ENCODE measurements at regions not wholly inside any gene's neighbourhood (a gene's known extent, or its start where the extent isn't known, plus 50 kb on each side); places are given as distances from the start of the nearest gene placed in this dataset.

- POLR2A ChIA-PET, result no interaction called here
- no peak overlapping the region for H3K4me3 ChIP-seq
- no peak for ATAC-seq
- H3K4me2 ChIP-seq, result no peak overlapping the region
- H3K4me1 ChIP-seq, result no peaks in the 10 kb centered on the region
- 24% methylated on average over 4 of the region's 4 CpGs for WGBS (ENCODE audit: missing lambda C conversion rate)
- CTCF ChIA-PET, result interaction anchor here (1.1 to 1.4 kb wide), 2 partner anchors 12 to 554 kb away, joined by 3 read pairs; no protein-coding TSS in a partner anchor
- DNase-seq (ENCODE audit: low read depth in 1 of 2, low spot score in 1 of 2), result no peak
- TF ChIP-seq FOSL2 (IDR thresholded peaks at IDR 0.05) (no peak), FOSL2 (CRISPR knock-in tag; IDR thresholded peaks at IDR 0.05) (no peak), NFE2L2 (conservative IDR thresholded peaks at IDR 0.05; ENCODE audit: low read length) (no peak), JUNB (IDR thresholded peaks at IDR 0.05) (no peak), HOXA7 (CRISPR knock-in tag; IDR thresholded peaks at IDR 0.05) (no peak), RNF2 (IDR thresholded peaks at IDR 0.05; ENCODE audit: borderline replicate concordance, low read depth) (no peak), HOXB5 (CRISPR knock-in tag; IDR thresholded peaks at IDR 0.05) (no peak), SMC3 (IDR thresholded peaks at IDR 0.05) (no peak), HOXB13 (CRISPR knock-in tag; IDR thresholded peaks at IDR 0.05; ENCODE audit: low read depth) (no peak), CHD4 (IDR thresholded peaks at IDR 0.05; ENCODE audit: borderline replicate concordance) (no peak), BHLHE40 (IDR thresholded peaks at IDR 0.05; ENCODE audit: low read depth, low read length) (no peak), RAD21 (conservative IDR thresholded peaks at IDR 0.05 in 1 of 2, IDR thresholded peaks at IDR 0.05 in 1 of 2) (no peak), ZFP36 (IDR thresholded peaks at IDR 0.05; ENCODE audit: borderline replicate concordance, partially characterized antibody) (no peak), MAFK (IDR thresholded peaks at IDR 0.05; ENCODE audit: partially characterized antibody) (no peak), ZSCAN20 (CRISPR knock-in tag; IDR thresholded peaks at IDR 0.05) (no peak)
- TF ChIP-seq, protein P1, sequence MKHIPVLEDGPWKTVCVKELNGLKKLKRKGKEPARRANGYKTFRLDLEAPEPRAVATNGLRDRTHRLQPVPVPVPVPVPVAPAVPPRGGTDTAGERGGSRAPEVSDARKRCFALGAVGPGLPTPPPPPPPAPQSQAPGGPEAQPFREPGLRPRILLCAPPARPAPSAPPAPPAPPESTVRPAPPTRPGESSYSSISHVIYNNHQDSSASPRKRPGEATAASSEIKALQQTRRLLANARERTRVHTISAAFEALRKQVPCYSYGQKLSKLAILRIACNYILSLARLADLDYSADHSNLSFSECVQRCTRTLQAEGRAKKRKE (CRISPR knock-in tag; IDR thresholded peaks at IDR 0.05; ENCODE audit: low read depth), result no peak
- TF ChIP-seq, protein P2, sequence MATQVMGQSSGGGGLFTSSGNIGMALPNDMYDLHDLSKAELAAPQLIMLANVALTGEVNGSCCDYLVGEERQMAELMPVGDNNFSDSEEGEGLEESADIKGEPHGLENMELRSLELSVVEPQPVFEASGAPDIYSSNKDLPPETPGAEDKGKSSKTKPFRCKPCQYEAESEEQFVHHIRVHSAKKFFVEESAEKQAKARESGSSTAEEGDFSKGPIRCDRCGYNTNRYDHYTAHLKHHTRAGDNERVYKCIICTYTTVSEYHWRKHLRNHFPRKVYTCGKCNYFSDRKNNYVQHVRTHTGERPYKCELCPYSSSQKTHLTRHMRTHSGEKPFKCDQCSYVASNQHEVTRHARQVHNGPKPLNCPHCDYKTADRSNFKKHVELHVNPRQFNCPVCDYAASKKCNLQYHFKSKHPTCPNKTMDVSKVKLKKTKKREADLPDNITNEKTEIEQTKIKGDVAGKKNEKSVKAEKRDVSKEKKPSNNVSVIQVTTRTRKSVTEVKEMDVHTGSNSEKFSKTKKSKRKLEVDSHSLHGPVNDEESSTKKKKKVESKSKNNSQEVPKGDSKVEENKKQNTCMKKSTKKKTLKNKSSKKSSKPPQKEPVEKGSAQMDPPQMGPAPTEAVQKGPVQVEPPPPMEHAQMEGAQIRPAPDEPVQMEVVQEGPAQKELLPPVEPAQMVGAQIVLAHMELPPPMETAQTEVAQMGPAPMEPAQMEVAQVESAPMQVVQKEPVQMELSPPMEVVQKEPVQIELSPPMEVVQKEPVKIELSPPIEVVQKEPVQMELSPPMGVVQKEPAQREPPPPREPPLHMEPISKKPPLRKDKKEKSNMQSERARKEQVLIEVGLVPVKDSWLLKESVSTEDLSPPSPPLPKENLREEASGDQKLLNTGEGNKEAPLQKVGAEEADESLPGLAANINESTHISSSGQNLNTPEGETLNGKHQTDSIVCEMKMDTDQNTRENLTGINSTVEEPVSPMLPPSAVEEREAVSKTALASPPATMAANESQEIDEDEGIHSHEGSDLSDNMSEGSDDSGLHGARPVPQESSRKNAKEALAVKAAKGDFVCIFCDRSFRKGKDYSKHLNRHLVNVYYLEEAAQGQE (IDR thresholded peaks at IDR 0.05), result no peak
- TF ChIP-seq, protein P3, sequence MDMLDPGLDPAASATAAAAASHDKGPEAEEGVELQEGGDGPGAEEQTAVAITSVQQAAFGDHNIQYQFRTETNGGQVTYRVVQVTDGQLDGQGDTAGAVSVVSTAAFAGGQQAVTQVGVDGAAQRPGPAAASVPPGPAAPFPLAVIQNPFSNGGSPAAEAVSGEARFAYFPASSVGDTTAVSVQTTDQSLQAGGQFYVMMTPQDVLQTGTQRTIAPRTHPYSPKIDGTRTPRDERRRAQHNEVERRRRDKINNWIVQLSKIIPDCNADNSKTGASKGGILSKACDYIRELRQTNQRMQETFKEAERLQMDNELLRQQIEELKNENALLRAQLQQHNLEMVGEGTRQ (IDR thresholded peaks at IDR 0.05), result no peak
- FAIRE-seq, result no peak
- H3K27ac ChIP-seq, result no peak overlapping the region
- no peaks in the 10 kb centered on the region for H3K9me3 ChIP-seq
Measured at GRCh38 chr13:26128676-26129075, 76.9 kb upstream of the SHISA2 start.

- Histone ChIP-seq H3K4me3 (no peak overlapping the region), H3K9me3 (no peaks in the 10 kb centered on the region), H3K27ac (no peak overlapping the region), H3K4me2 (no peak overlapping the region), H3K4me1 (no peaks in the 10 kb centered on the region)
- ChIA-PET POLR2A (no interaction called here), CTCF (no interaction called here)
- 26% methylated on average over 6 of the region's 6 CpGs for WGBS (ENCODE audit: missing lambda C conversion rate)
- DNase-seq (ENCODE audit: low read depth in 1 of 2, low spot score in 1 of 2) (no peak), ATAC-seq (no peak), FAIRE-seq (no peak)
- peak; percentile 34 for TF ChIP-seq MAFK (IDR thresholded peaks at IDR 0.05; ENCODE audit: partially characterized antibody)
- no peak for TF ChIP-seq CHD4 (IDR thresholded peaks at IDR 0.05; ENCODE audit: borderline replicate concordance)
- no peak for TF ChIP-seq ZSCAN20 (CRISPR knock-in tag; IDR thresholded peaks at IDR 0.05)
Measured at GRCh38 chr13:26117620-26118019, 65.8 kb upstream of the SHISA2 start.

DNA sequence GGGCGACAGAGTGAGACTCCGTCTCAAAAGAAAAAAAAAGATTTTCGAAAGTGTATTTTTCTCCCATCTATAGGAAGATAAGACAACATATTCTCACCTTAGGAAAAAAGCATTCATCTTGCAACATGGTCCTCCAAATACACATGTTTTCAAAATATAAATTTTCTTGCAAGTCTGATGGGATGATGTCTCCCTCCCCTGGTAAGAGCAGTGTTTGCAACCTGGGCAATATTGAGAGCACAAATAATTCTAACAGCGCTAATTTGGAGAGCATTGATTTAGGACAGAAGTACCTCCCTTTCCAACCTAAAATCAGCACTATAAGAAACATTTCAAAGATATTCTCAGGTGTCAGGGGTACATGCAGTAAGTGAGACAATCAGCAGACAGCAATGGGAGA lies 61.0 kb upstream of the SHISA2 start:
- FAIRE-seq (no peak), ATAC-seq (no peak), DNase-seq (ENCODE audit: low read depth in 1 of 2, low spot score in 1 of 2) (peak in 1 of 2 experiments; percentile 10)
- ChIA-PET CTCF (no interaction called here), POLR2A (no interaction called here)
- 14% methylated on average over 4 of the region's 4 CpGs for WGBS (ENCODE audit: missing lambda C conversion rate)
- H3K27ac ChIP-seq, result no peak overlapping the region
- H3K4me1 ChIP-seq, result no peaks in the 10 kb centered on the region
- H3K4me3 ChIP-seq, result no peak overlapping the region
- no peak overlapping the region for H3K4me2 ChIP-seq
- no peaks in the 10 kb centered on the region for H3K9me3 ChIP-seq
- TF ChIP-seq ZSCAN20 (CRISPR knock-in tag; IDR thresholded peaks at IDR 0.05), result no peak
- TF ChIP-seq RAD21 (conservative IDR thresholded peaks at IDR 0.05 in 1 of 2, IDR thresholded peaks at IDR 0.05 in 1 of 2), result 0 out of 5 replicates have a peak, but pooled peaks of 1 of the 2 experiments have one; percentile 24
